C4-2B (cell line): ENCODE measurements at regions not wholly inside any gene's neighbourhood (a gene's known extent, or its start where the extent isn't known, plus 50 kb on each side); places are given as distances from the start of the nearest gene placed in this dataset.

ENCODE experiments used
- H3K27ac ChIP-seq: fragments of 450-650 bp; 2 replicates; pipeline ENCODE4 v1.5.1; 2017
- CTCF ChIP-seq: fragments of 450-650 bp; conservative IDR thresholded peaks from 2 replicates; pipeline ENCODE4 v1.5.1; 2017; ENCODE audit warnings: mild to moderate bottlenecking
- ZFX ChIP-seq: fragments of 450-650 bp; IDR thresholded peaks from 2 replicates; pipeline ENCODE4 v1.6.1; 2017

GRCh38 chr3:10585945-10586344 lies 80.6 kb upstream of the ATP2B2 start:
- no peak for TF ChIP-seq CTCF
- TF ChIP-seq ZFX: no peak
- no peak overlapping the region for H3K27ac ChIP-seq

GRCh38 chr3:10594915-10595314 lies 89.5 kb upstream of the ATP2B2 start:
- TF ChIP-seq ZFX (no peak), CTCF (no peak)
- no peak overlapping the region for H3K27ac ChIP-seq

GRCh38 chr3:10596746-10597448 lies 91.5 kb upstream of the ATP2B2 start:
- H3K27ac ChIP-seq: no peak overlapping the region
- TF ChIP-seq ZFX (no peak), CTCF (no peak)

GRCh38 chr3:10597733-10598132 lies 92.3 kb upstream of the ATP2B2 start:
- H3K27ac ChIP-seq: no peak overlapping the region
- TF ChIP-seq ZFX (no peak), CTCF (no peak)

- no peak overlapping the region for H3K27ac ChIP-seq
- TF ChIP-seq CTCF (no peak), ZFX (no peak)
Measured at GRCh38 chr3:10599017-10599416, 93.6 kb upstream of the ATP2B2 start.

- no peak for TF ChIP-seq ZFX
- no peak overlapping the region for H3K27ac ChIP-seq
Measured at GRCh38 chr3:10599444-10599843, 94.1 kb upstream of the ATP2B2 start.

- no peak overlapping the region for H3K27ac ChIP-seq
- TF ChIP-seq ZFX (no peak), CTCF (no peak)
Measured at GRCh38 chr3:10600296-10600714, 94.9 kb upstream of the ATP2B2 start.

GRCh38 chr3:10600726-10601125 lies 95.3 kb upstream of the ATP2B2 start:
- TF ChIP-seq CTCF (no peak), ZFX (no peak)

More at GRCh38 chr3:10600726-10601125, 95.3 kb upstream of the ATP2B2 start:
- no peak overlapping the region for H3K27ac ChIP-seq
